RWPE1 (cell line): ENCODE measurements at regions not wholly inside any gene's neighbourhood (a gene's known extent, or its start where the extent isn't known, plus 50 kb on each side); places are given as distances from the start of the nearest gene placed in this dataset.

ENCODE experiments used
- CTCF ChIA-PET: fragments of 350-600 bp; sonication (Branson Sonifier 250); formaldehyde crosslinking; extraction: SDS; loops from one replicate; lab custom pipeline; 2021; lab: Yijun Ruan, JAX
- POLR2A ChIA-PET: fragments of 400-600 bp; formaldehyde crosslinking; extraction: SDS; loops from one replicate; lab custom pipeline; 2020; ENCODE audit warnings: antibody characterized with exemption; ENCODE audit not compliant: low non-redundant PET; lab: Yijun Ruan, JAX
- DNase-seq: peaks from one replicate; pipeline ENCODE4 v3.0.0; 2012; ENCODE audit warnings: low spot score
- H3K27ac ChIP-seq: fragments of 450-650 bp; 2 replicates; pipeline ENCODE4 v1.5.1; 2017
- CTCF ChIP-seq: fragments of 450-650 bp; conservative IDR thresholded peaks from 2 replicates; pipeline ENCODE4 v1.5.1; 2017; ENCODE audit warnings: low read depth, mild to moderate bottlenecking

DNA sequence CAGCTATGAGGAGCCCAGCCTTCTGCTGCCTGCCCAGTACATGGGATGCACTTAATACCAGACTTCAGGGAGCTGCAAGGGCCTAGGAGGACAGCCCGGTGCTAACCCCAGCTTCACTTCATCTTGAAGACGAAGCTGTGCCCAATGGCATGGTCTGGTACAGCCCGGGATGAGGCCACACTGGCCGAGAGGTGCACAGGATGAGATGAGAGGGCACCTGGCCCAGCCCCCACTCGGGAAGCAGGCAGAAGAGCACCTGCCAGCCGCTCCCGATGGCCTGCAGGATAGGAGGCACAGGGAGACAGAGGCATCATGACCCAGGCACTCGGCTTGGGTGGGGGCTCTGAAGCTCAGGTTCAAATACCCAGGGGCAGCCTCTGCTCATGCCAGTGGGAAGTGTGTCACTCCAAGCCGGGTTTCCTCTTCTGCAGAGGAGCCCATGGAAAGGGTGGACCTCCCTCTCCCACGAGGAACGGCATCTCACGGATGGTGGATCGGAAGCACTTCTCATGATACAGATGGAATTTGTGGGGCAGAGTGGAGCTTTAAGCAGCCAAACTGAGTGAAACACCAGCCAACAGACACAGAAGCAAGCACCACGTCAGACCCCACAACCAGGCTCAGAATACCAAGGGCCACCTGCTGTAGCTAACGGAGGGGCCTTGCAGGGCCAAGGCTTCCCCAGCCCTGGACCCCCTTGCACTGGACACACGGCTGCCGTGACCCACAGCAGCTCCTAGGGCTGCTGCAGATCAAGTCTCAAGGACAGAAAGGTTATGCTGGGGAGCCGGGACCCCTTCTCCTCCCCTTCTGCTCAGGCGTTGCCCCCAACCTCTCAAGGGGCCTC, 875.2 kb downstream of the BRD1 start:
- no peak overlapping the region for H3K27ac ChIP-seq
- ChIA-PET POLR2A (no interaction called here), CTCF (no interaction called here)
- DNase-seq = no peak
- no peak for TF ChIP-seq CTCF

GRCh38 chr22:48951836-48952235, 875.8 kb downstream of the BRD1 start:
- no peak for TF ChIP-seq CTCF
- DNase-seq = no peak
- H3K27ac ChIP-seq = no peak overlapping the region
- ChIA-PET CTCF (no interaction called here), POLR2A (no interaction called here)

DNA sequence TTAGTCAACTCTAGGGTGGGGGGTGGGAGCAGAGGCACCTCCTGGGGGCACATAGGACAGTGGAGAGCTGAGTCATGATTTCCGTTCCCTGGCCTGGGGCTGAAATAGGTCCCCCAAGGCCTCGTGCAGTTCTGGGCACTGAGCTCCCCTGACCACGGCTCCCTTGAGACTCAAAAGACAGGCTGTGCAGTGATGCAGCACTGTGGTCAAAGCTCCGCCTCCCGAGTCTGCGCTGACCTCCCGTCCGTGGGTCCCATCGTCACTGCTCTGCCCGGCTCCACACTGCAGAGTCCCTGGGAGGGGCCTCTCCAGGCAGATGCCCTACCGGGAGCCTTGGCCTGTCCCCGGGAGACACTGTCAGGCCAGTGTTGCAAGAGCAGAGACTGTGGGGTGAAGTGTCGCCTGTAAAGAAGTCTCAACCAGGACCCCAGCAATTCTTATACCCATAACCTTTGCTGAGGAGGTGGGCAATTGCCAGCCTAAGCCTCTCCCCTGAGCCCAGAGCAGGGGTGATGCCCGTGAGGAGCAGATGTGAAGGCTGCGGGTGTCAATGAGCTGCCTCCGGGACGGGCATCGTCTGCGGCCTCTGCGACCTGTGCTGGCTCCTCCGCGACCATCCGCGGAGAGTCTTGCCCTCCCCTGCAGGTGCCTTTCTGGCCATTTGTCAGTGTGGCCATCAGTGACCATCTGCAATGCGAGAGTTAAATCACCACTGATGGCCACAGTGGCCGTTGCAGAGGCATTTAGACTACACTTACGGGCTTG, 877.3 kb downstream of the BRD1 start:
- TF ChIP-seq CTCF = no peak
- ChIA-PET CTCF (no interaction called here), POLR2A (no interaction called here)
- no peak for DNase-seq
- no peak overlapping the region for H3K27ac ChIP-seq

GRCh38 chr22:48949375-48950149, 878.1 kb downstream of the BRD1 start:
- POLR2A ChIA-PET = no interaction called here
- CTCF ChIA-PET = no interaction called here
- H3K27ac ChIP-seq = no peak overlapping the region
- no peak for DNase-seq
- TF ChIP-seq CTCF = no peak

- DNase-seq = no peak
- no peak for TF ChIP-seq CTCF
- H3K27ac ChIP-seq = no peak overlapping the region
- POLR2A ChIA-PET = no interaction called here
- CTCF ChIA-PET = no interaction called here
Measured at GRCh38 chr22:48948575-48949170, 879.0 kb downstream of the BRD1 start.

GRCh38 chr22:48947636-48948035, 880.0 kb downstream of the BRD1 start:
- TF ChIP-seq CTCF = no peak
- DNase-seq = no peak
- CTCF ChIA-PET = no interaction called here
- POLR2A ChIA-PET = no interaction called here
- no peak overlapping the region for H3K27ac ChIP-seq
